DND-41 (cell line): ENCODE measurements at regions not wholly inside any gene's neighbourhood (a gene's known extent, or its start where the extent isn't known, plus 50 kb on each side); places are given as distances from the start of the nearest gene placed in this dataset.

Source experiments
- EZH2 ChIP-seq: IDR thresholded peaks from 3 replicates; pipeline ENCODE4 v1.6.1; 2012; ENCODE audit warnings: borderline replicate concordance, low read depth, mild to moderate bottlenecking, moderate library complexity, low read length, inconsistent platforms; ENCODE audit not compliant: severe bottlenecking
- TF ChIP-seq, protein P1 (sequence below): IDR thresholded peaks from 2 replicates; pipeline ENCODE4 v1.5.1; 2012; ENCODE audit warnings: borderline replicate concordance, low read length, moderate library complexity, mild to moderate bottlenecking; ENCODE audit not compliant: poor library complexity, severe bottlenecking; ENCODE audit errors: extremely low read depth

DNA sequence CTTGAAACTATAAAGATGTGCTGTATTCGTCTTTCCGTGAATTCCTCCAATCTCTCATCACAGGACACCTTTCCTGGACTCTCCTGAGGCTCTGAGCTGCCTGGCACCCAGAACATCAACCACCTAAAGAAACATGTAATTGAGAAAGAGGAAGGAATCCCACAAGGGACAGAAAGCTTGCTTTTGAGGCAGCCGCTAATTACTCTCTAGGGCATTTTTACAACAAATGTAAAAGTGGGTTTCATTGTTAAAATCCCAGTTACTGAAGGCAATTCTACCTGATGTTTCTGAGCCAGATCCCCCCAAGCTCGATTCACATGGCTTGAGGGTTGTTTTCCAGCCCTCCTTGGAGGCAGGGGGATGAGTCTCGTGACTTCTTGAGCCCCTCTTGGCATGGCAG is 238.5 kb upstream of the LHX5 start:
- TF ChIP-seq, protein P1, sequence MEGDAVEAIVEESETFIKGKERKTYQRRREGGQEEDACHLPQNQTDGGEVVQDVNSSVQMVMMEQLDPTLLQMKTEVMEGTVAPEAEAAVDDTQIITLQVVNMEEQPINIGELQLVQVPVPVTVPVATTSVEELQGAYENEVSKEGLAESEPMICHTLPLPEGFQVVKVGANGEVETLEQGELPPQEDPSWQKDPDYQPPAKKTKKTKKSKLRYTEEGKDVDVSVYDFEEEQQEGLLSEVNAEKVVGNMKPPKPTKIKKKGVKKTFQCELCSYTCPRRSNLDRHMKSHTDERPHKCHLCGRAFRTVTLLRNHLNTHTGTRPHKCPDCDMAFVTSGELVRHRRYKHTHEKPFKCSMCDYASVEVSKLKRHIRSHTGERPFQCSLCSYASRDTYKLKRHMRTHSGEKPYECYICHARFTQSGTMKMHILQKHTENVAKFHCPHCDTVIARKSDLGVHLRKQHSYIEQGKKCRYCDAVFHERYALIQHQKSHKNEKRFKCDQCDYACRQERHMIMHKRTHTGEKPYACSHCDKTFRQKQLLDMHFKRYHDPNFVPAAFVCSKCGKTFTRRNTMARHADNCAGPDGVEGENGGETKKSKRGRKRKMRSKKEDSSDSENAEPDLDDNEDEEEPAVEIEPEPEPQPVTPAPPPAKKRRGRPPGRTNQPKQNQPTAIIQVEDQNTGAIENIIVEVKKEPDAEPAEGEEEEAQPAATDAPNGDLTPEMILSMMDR, result no peak
- no peak for TF ChIP-seq EZH2
